OCI-LY7 (cell line): ENCODE measurements at regions not wholly inside any gene's neighbourhood (a gene's known extent, or its start where the extent isn't known, plus 50 kb on each side); places are given as distances from the start of the nearest gene placed in this dataset.

ENCODE experiments used
- EZH2phosphoT487 ChIP-seq: fragments of 200-600 bp; sonication (generic); IDR thresholded peaks from 2 replicates; pipeline ENCODE4 v1.6.1; 2018; ENCODE audit warnings: low read depth, borderline replicate concordance, mild to moderate bottlenecking, mixed run types, antibody characterized with exemption, low read length, moderate library complexity, mixed read lengths
- TF ChIP-seq, protein P1 (sequence below): fragments of 200-600 bp; sonication (generic); conservative IDR thresholded peaks from 2 replicates; pipeline ENCODE4 v1.5.1; 2014; ENCODE audit warnings: mild to moderate bottlenecking, antibody characterized with exemption, low read length, moderate library complexity, mixed read lengths

DNA sequence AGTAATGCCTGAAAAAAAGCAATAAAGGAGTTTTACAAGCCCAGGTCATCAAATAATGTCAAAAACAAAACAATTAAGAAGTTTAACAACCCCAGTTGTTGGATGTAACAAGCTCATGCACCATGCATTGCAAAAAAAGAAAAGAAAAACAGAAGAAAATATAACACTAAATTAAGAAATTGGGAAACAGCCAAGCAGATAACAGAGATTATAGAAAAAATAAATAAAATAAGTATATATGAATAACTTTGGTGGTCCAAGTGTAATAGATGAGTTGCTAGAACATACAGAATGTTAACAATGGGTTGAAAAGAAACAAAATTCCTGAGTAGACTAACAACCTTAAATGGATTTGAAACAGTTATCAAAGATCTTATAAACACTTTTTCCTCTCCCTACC lies 573.1 kb upstream of the SOX11 start:
- TF ChIP-seq EZH2phosphoT487 = no peak
- TF ChIP-seq, protein P1, sequence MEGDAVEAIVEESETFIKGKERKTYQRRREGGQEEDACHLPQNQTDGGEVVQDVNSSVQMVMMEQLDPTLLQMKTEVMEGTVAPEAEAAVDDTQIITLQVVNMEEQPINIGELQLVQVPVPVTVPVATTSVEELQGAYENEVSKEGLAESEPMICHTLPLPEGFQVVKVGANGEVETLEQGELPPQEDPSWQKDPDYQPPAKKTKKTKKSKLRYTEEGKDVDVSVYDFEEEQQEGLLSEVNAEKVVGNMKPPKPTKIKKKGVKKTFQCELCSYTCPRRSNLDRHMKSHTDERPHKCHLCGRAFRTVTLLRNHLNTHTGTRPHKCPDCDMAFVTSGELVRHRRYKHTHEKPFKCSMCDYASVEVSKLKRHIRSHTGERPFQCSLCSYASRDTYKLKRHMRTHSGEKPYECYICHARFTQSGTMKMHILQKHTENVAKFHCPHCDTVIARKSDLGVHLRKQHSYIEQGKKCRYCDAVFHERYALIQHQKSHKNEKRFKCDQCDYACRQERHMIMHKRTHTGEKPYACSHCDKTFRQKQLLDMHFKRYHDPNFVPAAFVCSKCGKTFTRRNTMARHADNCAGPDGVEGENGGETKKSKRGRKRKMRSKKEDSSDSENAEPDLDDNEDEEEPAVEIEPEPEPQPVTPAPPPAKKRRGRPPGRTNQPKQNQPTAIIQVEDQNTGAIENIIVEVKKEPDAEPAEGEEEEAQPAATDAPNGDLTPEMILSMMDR = no peak
